RWPE2 (cell line): ENCODE measurements at regions not wholly inside any gene's neighbourhood (a gene's known extent, or its start where the extent isn't known, plus 50 kb on each side); places are given as distances from the start of the nearest gene placed in this dataset.
A peak's percentile ranks its signal among the peaks of the same experiment; 100 is the strongest.

ENCODE experiments used
- ATAC-seq: fragments of 200-7000 bp; cut with Tn5 transposase; 3 replicates; pipeline ENCODE4 v1.9.1; 2021; ENCODE audit warnings: low read depth
- DNase-seq: peaks from one replicate; pipeline ENCODE4 v3.0.0-alpha.2; 2020; ENCODE audit warnings: low spot score
- H3K27ac ChIP-seq: fragments of 450-650 bp; 2 replicates; pipeline ENCODE4 v1.5.1; 2017; ENCODE audit warnings: mild to moderate bottlenecking; ENCODE audit not compliant: poor library complexity, severe bottlenecking
- H3K27me3 ChIP-seq: fragments of 250-450 bp; sonication (Bioruptor Pico); 2 replicates; pipeline ENCODE4 v1.5.1; 2021; ENCODE audit warnings: mild to moderate bottlenecking, moderate library complexity; ENCODE audit not compliant: insufficient read depth, poor library complexity, severe bottlenecking
- H3K36me3 ChIP-seq: fragments of 250-450 bp; sonication (Bioruptor Pico); 2 replicates; pipeline ENCODE4 v1.5.1; 2020; ENCODE audit warnings: low read depth, mild to moderate bottlenecking, moderate library complexity
- H3K4me1 ChIP-seq: fragments of 250-450 bp; sonication (Bioruptor Pico); 2 replicates; pipeline ENCODE4 v1.5.1; 2021; ENCODE audit warnings: mild to moderate bottlenecking, moderate library complexity; ENCODE audit not compliant: insufficient read depth, poor library complexity, severe bottlenecking
- H3K4me3 ChIP-seq: fragments of 250-450 bp; sonication (Bioruptor Pico); 2 replicates; pipeline ENCODE4 v1.5.1; 2021; ENCODE audit warnings: mild to moderate bottlenecking, moderate library complexity; ENCODE audit not compliant: severe bottlenecking
- H3K9me3 ChIP-seq: fragments of 250-450 bp; sonication (Bioruptor Pico); 2 replicates; pipeline ENCODE4 v1.5.1; 2021; ENCODE audit warnings: mild to moderate bottlenecking, moderate library complexity; ENCODE audit not compliant: severe bottlenecking
- TF ChIP-seq, protein P1 (sequence below): fragments of 450-650 bp; IDR thresholded peaks from one replicate; pipeline ENCODE4 v1.5.1; 2017; ENCODE audit warnings: mild to moderate bottlenecking, moderate library complexity; ENCODE audit not compliant: poor library complexity, severe bottlenecking

DNA sequence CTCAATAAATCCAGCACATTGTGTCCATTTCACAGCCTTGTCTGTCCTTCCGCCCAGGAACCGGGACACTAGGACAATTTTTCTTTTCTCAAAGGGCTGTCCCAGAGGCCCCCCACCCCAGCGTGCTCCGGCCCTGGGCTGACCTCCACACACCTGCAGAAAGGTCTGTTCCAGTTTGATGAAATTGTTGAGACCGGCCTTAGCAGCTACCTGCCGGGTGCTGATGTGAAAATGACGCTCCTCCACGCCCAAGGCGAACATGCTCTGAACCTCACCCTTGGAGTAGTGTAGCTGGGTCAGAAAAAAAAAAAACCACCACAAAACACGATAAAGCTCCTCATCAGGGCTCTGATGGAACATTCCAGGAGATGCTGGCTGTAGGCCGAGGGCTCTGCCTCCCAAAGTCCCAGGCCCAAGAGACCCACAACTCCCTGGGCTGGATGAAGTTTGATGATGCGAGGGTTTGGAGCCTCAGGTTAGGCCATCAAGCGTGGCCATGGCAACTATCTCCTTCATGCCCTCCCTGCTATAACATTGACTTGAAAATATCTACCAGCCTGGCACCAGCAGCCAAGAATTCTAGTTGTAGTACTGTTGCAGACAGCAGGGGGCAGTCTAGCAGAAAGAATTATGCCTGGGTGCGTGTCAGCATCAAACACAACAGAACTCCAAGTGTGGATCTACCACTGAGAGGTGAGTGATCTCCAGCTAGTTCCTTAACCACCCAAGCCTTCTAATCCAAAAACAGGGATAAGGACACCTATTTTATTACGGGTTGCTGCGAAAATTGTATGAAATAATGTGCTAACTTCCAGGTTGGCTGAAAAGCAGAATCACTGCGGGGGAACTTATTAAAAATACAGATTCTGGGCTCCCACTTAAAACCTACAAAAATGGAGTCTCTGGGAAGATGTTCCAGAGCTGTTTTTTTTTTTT, 62.1 kb downstream of the RMI2 start:
- no peak overlapping the region for H3K27ac ChIP-seq

DNA sequence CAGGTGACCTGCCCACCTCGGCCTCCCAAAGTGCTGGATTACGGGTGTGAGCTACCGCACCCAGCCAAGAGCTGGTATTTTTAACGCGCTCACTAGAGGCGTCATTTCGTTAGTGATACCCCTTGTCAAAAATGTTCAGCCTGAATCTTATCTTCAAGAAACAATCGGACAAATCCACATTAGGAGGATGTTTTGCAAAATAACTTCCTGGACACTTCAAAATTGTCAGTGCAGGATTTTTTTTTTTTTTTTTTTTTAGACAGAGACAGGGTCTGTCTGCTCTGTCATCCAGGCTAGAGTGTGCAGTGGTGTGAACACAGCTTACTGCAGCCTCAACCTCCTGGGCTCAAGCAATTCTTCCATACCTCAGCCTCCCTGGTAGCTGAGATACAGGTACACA, 63.0 kb downstream of the RMI2 start:
- ATAC-seq (no peak), DNase-seq (no peak)
- H3K4me3 ChIP-seq, result no peak overlapping the region
- no peaks in the 10 kb centered on the region for H3K4me1 ChIP-seq
- TF ChIP-seq, protein P1, sequence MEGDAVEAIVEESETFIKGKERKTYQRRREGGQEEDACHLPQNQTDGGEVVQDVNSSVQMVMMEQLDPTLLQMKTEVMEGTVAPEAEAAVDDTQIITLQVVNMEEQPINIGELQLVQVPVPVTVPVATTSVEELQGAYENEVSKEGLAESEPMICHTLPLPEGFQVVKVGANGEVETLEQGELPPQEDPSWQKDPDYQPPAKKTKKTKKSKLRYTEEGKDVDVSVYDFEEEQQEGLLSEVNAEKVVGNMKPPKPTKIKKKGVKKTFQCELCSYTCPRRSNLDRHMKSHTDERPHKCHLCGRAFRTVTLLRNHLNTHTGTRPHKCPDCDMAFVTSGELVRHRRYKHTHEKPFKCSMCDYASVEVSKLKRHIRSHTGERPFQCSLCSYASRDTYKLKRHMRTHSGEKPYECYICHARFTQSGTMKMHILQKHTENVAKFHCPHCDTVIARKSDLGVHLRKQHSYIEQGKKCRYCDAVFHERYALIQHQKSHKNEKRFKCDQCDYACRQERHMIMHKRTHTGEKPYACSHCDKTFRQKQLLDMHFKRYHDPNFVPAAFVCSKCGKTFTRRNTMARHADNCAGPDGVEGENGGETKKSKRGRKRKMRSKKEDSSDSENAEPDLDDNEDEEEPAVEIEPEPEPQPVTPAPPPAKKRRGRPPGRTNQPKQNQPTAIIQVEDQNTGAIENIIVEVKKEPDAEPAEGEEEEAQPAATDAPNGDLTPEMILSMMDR, result no peak
- H3K27me3 ChIP-seq, result no peaks in the 10 kb centered on the region
- no peaks in the 10 kb centered on the region for H3K9me3 ChIP-seq
- H3K27ac ChIP-seq, result no peak overlapping the region
- no peaks in the 10 kb centered on the region for H3K36me3 ChIP-seq

More for the DNA sequence above, 62.1 kb downstream of the RMI2 start:
- Histone ChIP-seq H3K4me1 (no peaks in the 10 kb centered on the region), H3K9me3 (no peaks in the 10 kb centered on the region), H3K4me3 (no peak overlapping the region), H3K36me3 (no peaks in the 10 kb centered on the region), H3K27me3 (no peaks in the 10 kb centered on the region)
- TF ChIP-seq, protein P1, result peak; percentile 84
- ATAC-seq, result peak; percentile 70; the same call in 2 of the 3 replicates
- DNase-seq, result no peak

DNA sequence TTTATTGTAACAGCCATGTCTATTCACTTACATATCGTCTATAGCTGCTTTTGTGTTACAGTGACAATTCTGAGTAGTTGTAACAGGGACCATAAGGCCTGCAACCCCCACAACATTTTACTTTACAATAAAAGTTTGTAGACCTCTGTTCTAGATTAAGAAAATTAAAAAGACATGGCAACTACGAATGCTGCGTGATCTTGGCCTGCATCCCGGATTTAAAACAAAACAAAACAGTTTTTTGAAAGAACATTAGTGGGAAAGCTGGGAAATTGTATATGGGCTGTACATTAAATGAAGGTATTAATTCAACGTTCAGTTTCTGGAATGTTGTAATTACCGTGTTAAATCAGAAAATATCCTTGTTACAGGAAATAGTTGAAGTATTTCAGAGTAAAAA, 64.1 kb downstream of the RMI2 start:
- DNase-seq (no peak), ATAC-seq (no peak)
- H3K9me3 ChIP-seq, result no peaks in the 10 kb centered on the region
- H3K4me1 ChIP-seq, result no peaks in the 10 kb centered on the region
- no peaks in the 10 kb centered on the region for H3K36me3 ChIP-seq
- TF ChIP-seq, protein P1, result no peak
- H3K27me3 ChIP-seq, result no peaks in the 10 kb centered on the region
- H3K4me3 ChIP-seq, result no peak overlapping the region
- H3K27ac ChIP-seq, result no peak overlapping the region

DNA sequence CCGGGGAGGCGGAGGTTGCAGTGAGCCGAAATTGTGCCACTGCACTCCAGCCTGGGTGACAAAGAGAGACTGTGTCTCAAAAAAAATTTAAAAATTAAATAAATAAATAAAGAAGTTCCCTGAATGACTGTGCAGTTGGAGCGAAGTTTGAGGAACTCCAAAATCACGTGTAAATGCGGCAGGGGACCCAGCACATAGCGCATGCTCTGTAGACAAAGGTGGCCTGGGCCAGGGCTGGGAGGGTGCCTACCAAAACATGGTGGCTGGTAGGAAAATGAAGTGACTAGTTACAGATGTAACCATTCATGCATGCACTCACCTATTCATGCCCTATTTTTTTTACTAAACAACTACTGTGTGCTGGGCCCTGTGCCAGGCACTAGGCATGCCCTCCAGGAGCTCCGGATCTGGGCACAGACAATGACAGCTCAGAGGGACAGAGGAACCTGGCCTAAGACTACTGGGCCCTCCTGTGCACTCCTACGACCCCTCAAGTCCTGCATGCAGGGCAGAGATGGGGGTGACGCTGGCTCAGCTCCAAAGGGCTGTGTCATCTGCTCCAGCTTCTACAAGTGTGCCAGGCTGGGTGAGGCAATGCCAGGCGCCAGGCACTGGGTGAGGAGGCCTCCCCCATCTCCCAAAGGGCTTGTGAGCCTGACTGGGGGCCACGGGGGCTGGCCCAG, 65.3 kb downstream of the RMI2 start:
- H3K4me1 ChIP-seq, result no peaks in the 10 kb centered on the region
- H3K4me3 ChIP-seq, result no peak overlapping the region
- no peaks in the 10 kb centered on the region for H3K36me3 ChIP-seq
- DNase-seq, result no peak
- TF ChIP-seq, protein P1, result no peak
- no peaks in the 10 kb centered on the region for H3K9me3 ChIP-seq
- ATAC-seq, result no peak
- H3K27ac ChIP-seq, result no peak overlapping the region
- H3K27me3 ChIP-seq, result no peaks in the 10 kb centered on the region
